ENCODE measurements at regions not wholly inside any gene's neighbourhood (a gene's known extent, or its start where the extent isn't known, plus 50 kb on each side); places are given as distances from the start of the nearest gene placed in this dataset.

DNA sequence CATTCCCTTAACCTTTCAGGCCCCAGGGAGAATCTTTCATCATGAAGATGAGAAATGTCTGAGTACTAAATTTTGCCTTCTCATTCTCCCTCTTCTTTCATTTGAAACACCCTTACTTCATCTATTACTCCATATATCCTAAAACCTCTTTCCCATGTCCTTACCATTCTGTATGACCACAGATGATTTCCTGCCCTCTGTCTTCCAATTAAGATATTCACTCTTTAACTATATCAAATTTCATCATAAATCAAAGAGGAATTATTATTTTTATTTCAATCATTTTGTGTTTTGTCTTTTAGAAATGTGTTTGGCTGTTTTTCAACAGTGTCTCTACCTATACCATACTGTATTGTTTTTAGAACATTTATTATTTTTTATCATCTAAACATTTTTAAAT is 964.9 kb upstream of the KLHL29 start:
- no peaks in the 10 kb centered on the region for H4K20me1 ChIP-seq (ENCODE audit: insufficient read depth)
- H3K27me3 ChIP-seq (ENCODE audit: insufficient read depth, low read length) = no peaks in the 10 kb centered on the region
- H3K27ac ChIP-seq (ENCODE audit: low read depth, low read length) = no peak overlapping the region
- H3K9me2 ChIP-seq (ENCODE audit: insufficient read depth) = no peaks in the 10 kb centered on the region
- no peaks in the 10 kb centered on the region for H3K4me1 ChIP-seq (ENCODE audit: control insufficient read depth in 1 of 2, insufficient read depth in 2 of 2, low read length in 2 of 2)
- H3K9me3 ChIP-seq (ENCODE audit: control insufficient read depth in 1 of 2, insufficient read depth in 1 of 2, low read depth in 1 of 2, low read length in 2 of 2) = peaks cover 7 to 16% of the 10 kb centered on the region in 2 experiments; a peak in 3 of 4 replicates
- no peak overlapping the region for H3K9ac ChIP-seq (ENCODE audit: low read length)
- no peaks in the 10 kb centered on the region for H3K79me2 ChIP-seq (ENCODE audit: insufficient read depth, low read length)
- ChIA-PET POLR2A (no interaction called here), CTCF (no interaction called here), RAD21 (ENCODE audit: low non-redundant PET in 1 of 2, low total read pairs in 2 of 2, uncharacterized antibody in 2 of 2, unreplicated experiment in 2 of 2) (no interaction called here)
- no peak overlapping the region for H3K4me3 ChIP-seq (replicated peaks in 1 of 2; ENCODE audit: low read depth in 1 of 2, low read length in 2 of 2)
- DNase-seq (ENCODE audit: low read depth, low spot score) = no peak
- no peak for ATAC-seq
- intact Hi-C loops (cut with micrococcal nuclease) = no loop called here
- no TSS peak for BruUV-seq (replicated peaks)
- TF ChIP-seq EZH2 (IDR thresholded peaks at IDR 0.05) (no peak), TCF7L2 (IDR thresholded peaks at IDR 0.05; ENCODE audit: borderline replicate concordance, extremely low read depth, insufficient read depth, insufficient read length) (no peak), CBX3 (IDR thresholded peaks at IDR 0.05; ENCODE audit: low read depth) (no peak), POLR2AphosphoS5 (IDR thresholded peaks at IDR 0.05; ENCODE audit: low read depth, low read length) (no peak), SP1 (IDR thresholded peaks at IDR 0.05; ENCODE audit: low read depth) (no peak), ZFX (IDR thresholded peaks at IDR 0.05) (no peak), SIN3A (IDR thresholded peaks at IDR 0.05; ENCODE audit: low read depth) (no peak), POLR2A (IDR thresholded peaks at IDR 0.05; ENCODE audit: borderline replicate concordance, extremely low read depth, insufficient read depth, insufficient read length) (no peak), SRF (IDR thresholded peaks at IDR 0.05; ENCODE audit: low read depth) (no peak), ZNF274 (IDR thresholded peaks at IDR 0.05; ENCODE audit: low read depth, low read length) (no peak)
- TF ChIP-seq, protein P1, sequence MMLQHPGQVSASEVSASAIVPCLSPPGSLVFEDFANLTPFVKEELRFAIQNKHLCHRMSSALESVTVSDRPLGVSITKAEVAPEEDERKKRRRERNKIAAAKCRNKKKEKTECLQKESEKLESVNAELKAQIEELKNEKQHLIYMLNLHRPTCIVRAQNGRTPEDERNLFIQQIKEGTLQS (IDR thresholded peaks at IDR 0.05) = no peak
- TF ChIP-seq, protein P2, sequence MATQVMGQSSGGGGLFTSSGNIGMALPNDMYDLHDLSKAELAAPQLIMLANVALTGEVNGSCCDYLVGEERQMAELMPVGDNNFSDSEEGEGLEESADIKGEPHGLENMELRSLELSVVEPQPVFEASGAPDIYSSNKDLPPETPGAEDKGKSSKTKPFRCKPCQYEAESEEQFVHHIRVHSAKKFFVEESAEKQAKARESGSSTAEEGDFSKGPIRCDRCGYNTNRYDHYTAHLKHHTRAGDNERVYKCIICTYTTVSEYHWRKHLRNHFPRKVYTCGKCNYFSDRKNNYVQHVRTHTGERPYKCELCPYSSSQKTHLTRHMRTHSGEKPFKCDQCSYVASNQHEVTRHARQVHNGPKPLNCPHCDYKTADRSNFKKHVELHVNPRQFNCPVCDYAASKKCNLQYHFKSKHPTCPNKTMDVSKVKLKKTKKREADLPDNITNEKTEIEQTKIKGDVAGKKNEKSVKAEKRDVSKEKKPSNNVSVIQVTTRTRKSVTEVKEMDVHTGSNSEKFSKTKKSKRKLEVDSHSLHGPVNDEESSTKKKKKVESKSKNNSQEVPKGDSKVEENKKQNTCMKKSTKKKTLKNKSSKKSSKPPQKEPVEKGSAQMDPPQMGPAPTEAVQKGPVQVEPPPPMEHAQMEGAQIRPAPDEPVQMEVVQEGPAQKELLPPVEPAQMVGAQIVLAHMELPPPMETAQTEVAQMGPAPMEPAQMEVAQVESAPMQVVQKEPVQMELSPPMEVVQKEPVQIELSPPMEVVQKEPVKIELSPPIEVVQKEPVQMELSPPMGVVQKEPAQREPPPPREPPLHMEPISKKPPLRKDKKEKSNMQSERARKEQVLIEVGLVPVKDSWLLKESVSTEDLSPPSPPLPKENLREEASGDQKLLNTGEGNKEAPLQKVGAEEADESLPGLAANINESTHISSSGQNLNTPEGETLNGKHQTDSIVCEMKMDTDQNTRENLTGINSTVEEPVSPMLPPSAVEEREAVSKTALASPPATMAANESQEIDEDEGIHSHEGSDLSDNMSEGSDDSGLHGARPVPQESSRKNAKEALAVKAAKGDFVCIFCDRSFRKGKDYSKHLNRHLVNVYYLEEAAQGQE (IDR thresholded peaks at IDR 0.05; ENCODE audit: low read depth) = no peak
- no peaks in the 10 kb centered on the region for H3K36me3 ChIP-seq (ENCODE audit: control insufficient read depth in 1 of 2, insufficient read depth in 2 of 2, low read length in 2 of 2)
- H2AFZ ChIP-seq (ENCODE audit: low read depth, low read length, poor library complexity, severe bottlenecking) = no peak overlapping the region
- H3K4me2 ChIP-seq (ENCODE audit: low read length) = no peak overlapping the region
